ENCODE measurements at regions not wholly inside any gene's neighbourhood (a gene's known extent, or its start where the extent isn't known, plus 50 kb on each side); places are given as distances from the start of the nearest gene placed in this dataset.

GRCh38 chr12:42786400-42787148 lies 197.0 kb upstream of the PRICKLE1 start:
- in situ Hi-C loops (cut with HindIII; ENCODE audit: low pct_ligation_motif_present, low pct_unique_long_range_greater_than_20kb, low sequenced_read_pairs) = loop anchor here (25.0 kb wide), 1 partner anchor 501 kb away; no protein-coding TSS in a partner anchor
- DNase-seq = no peak

- no peak for DNase-seq
- in situ Hi-C loops (cut with HindIII; ENCODE audit: low pct_ligation_motif_present, low pct_unique_long_range_greater_than_20kb, low sequenced_read_pairs) = loop anchor here (25.0 kb wide), 1 partner anchor 501 kb away; no protein-coding TSS in a partner anchor
Observed at GRCh38 chr12:42785944-42786343, 196.4 kb upstream of the PRICKLE1 start.

GRCh38 chr12:42780671-42781070 lies 191.1 kb upstream of the PRICKLE1 start:
- in situ Hi-C loops (cut with HindIII; ENCODE audit: low pct_ligation_motif_present, low pct_unique_long_range_greater_than_20kb, low sequenced_read_pairs) = loop anchor here (25.0 kb wide), 1 partner anchor 507 kb away; no protein-coding TSS in a partner anchor
- no peak for DNase-seq

- DNase-seq = no peak
- in situ Hi-C loops (cut with HindIII; ENCODE audit: low pct_ligation_motif_present, low pct_unique_long_range_greater_than_20kb, low sequenced_read_pairs) = loop anchor here (25.0 kb wide), 1 partner anchor 508 kb away; no protein-coding TSS in a partner anchor
Observed at GRCh38 chr12:42779186-42779859, 189.8 kb upstream of the PRICKLE1 start.

GRCh38 chr12:42776396-42776795 lies 186.8 kb upstream of the PRICKLE1 start:
- DNase-seq = no peak

GRCh38 chr12:42774238-42774637 lies 184.7 kb upstream of the PRICKLE1 start:
- in situ Hi-C loops (cut with HindIII; ENCODE audit: low pct_ligation_motif_present, low pct_unique_long_range_greater_than_20kb, low sequenced_read_pairs) = no loop called here
- no peak for DNase-seq

More at GRCh38 chr12:42776396-42776795, 186.8 kb upstream of the PRICKLE1 start:
- in situ Hi-C loops (cut with HindIII; ENCODE audit: low pct_ligation_motif_present, low pct_unique_long_range_greater_than_20kb, low sequenced_read_pairs) = loop anchor here (25.0 kb wide), 1 partner anchor 511 kb away; no protein-coding TSS in a partner anchor

GRCh38 chr12:42770261-42770660 lies 180.7 kb upstream of the PRICKLE1 start:
- in situ Hi-C loops (cut with HindIII; ENCODE audit: low pct_ligation_motif_present, low pct_unique_long_range_greater_than_20kb, low sequenced_read_pairs) = no loop called here
- no peak for DNase-seq

GRCh38 chr12:42769455-42769854 lies 179.9 kb upstream of the PRICKLE1 start:
- in situ Hi-C loops (cut with HindIII; ENCODE audit: low pct_ligation_motif_present, low pct_unique_long_range_greater_than_20kb, low sequenced_read_pairs) = no loop called here
- no peak for DNase-seq

- DNase-seq = no peak
- in situ Hi-C loops (cut with HindIII; ENCODE audit: low pct_ligation_motif_present, low pct_unique_long_range_greater_than_20kb, low sequenced_read_pairs) = no loop called here
Observed at GRCh38 chr12:42767998-42768397, 178.5 kb upstream of the PRICKLE1 start.

GRCh38 chr12:42767326-42767954 lies 177.9 kb upstream of the PRICKLE1 start:
- in situ Hi-C loops (cut with HindIII; ENCODE audit: low pct_ligation_motif_present, low pct_unique_long_range_greater_than_20kb, low sequenced_read_pairs) = no loop called here
- no peak for DNase-seq

GRCh38 chr12:42766754-42767153 lies 177.2 kb upstream of the PRICKLE1 start:
- in situ Hi-C loops (cut with HindIII; ENCODE audit: low pct_ligation_motif_present, low pct_unique_long_range_greater_than_20kb, low sequenced_read_pairs) = no loop called here
- peak; percentile 47 for DNase-seq

GRCh38 chr12:42766026-42766425 lies 176.5 kb upstream of the PRICKLE1 start:
- in situ Hi-C loops (cut with HindIII; ENCODE audit: low pct_ligation_motif_present, low pct_unique_long_range_greater_than_20kb, low sequenced_read_pairs) = no loop called here
- no peak for DNase-seq

- no peak for DNase-seq
- in situ Hi-C loops (cut with HindIII; ENCODE audit: low pct_ligation_motif_present, low pct_unique_long_range_greater_than_20kb, low sequenced_read_pairs) = no loop called here
Observed at GRCh38 chr12:42763682-42764081, 174.1 kb upstream of the PRICKLE1 start.

- DNase-seq = no peak
- in situ Hi-C loops (cut with HindIII; ENCODE audit: low pct_ligation_motif_present, low pct_unique_long_range_greater_than_20kb, low sequenced_read_pairs) = no loop called here
Observed at GRCh38 chr12:42762395-42762925, 172.9 kb upstream of the PRICKLE1 start.

GRCh38 chr12:42761601-42762350 lies 172.2 kb upstream of the PRICKLE1 start:
- no peak for DNase-seq
- in situ Hi-C loops (cut with HindIII; ENCODE audit: low pct_ligation_motif_present, low pct_unique_long_range_greater_than_20kb, low sequenced_read_pairs) = no loop called here

- in situ Hi-C loops (cut with HindIII; ENCODE audit: low pct_ligation_motif_present, low pct_unique_long_range_greater_than_20kb, low sequenced_read_pairs) = no loop called here
- no peak for DNase-seq
Observed at GRCh38 chr12:42761086-42761485, 171.5 kb upstream of the PRICKLE1 start.

GRCh38 chr12:42760550-42760949 lies 171.0 kb upstream of the PRICKLE1 start:
- in situ Hi-C loops (cut with HindIII; ENCODE audit: low pct_ligation_motif_present, low pct_unique_long_range_greater_than_20kb, low sequenced_read_pairs) = no loop called here
- no peak for DNase-seq

- peak; percentile 51 for DNase-seq
- in situ Hi-C loops (cut with HindIII; ENCODE audit: low pct_ligation_motif_present, low pct_unique_long_range_greater_than_20kb, low sequenced_read_pairs) = no loop called here
Observed at GRCh38 chr12:42759622-42760273, 170.2 kb upstream of the PRICKLE1 start.
